ENCODE measurements at regions not wholly inside any gene's neighbourhood (a gene's known extent, or its start where the extent isn't known, plus 50 kb on each side); places are given as distances from the start of the nearest gene placed in this dataset.

DNA sequence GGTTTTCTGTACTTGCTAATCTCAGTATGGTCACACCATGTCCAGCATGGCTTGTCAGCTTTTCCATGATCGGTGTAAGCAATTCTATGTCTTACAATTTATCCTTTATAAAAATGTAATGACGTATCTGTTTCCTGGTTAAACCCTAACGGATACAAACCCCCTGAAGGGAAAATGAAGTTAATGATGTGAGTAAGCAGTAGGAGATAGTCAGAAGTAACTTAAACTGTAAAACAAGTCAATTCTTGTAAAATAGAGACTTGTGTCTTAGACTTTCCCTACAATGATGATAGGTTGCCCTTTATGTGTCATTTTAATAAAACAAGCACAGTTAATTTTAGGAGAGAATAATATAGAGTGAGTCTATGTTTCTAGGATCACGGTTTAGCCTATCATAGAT lies 1365.9 kb upstream of the SLC39A10 start:
- no peak for TF ChIP-seq CBX2 (IDR thresholded peaks at IDR 0.05; ENCODE audit: low read depth, low read length)
- TF ChIP-seq CBX2 (CRISPR knock-in tag; IDR thresholded peaks at IDR 0.05; ENCODE audit: low read depth), result no peak
- TF ChIP-seq, protein P1, sequence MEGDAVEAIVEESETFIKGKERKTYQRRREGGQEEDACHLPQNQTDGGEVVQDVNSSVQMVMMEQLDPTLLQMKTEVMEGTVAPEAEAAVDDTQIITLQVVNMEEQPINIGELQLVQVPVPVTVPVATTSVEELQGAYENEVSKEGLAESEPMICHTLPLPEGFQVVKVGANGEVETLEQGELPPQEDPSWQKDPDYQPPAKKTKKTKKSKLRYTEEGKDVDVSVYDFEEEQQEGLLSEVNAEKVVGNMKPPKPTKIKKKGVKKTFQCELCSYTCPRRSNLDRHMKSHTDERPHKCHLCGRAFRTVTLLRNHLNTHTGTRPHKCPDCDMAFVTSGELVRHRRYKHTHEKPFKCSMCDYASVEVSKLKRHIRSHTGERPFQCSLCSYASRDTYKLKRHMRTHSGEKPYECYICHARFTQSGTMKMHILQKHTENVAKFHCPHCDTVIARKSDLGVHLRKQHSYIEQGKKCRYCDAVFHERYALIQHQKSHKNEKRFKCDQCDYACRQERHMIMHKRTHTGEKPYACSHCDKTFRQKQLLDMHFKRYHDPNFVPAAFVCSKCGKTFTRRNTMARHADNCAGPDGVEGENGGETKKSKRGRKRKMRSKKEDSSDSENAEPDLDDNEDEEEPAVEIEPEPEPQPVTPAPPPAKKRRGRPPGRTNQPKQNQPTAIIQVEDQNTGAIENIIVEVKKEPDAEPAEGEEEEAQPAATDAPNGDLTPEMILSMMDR (CRISPR knock-in tag; IDR thresholded peaks at IDR 0.05), result no peak
- no peak for TF ChIP-seq SUZ12 (IDR thresholded peaks at IDR 0.05; ENCODE audit: low read depth, low read length)
- TF ChIP-seq NFE2L1 (CRISPR knock-in tag; IDR thresholded peaks at IDR 0.05; ENCODE audit: borderline replicate concordance), result no peak
- TF ChIP-seq SP140L (CRISPR knock-in tag; IDR thresholded peaks at IDR 0.05; ENCODE audit: borderline replicate concordance), result no peak
- TF ChIP-seq, protein P2, sequence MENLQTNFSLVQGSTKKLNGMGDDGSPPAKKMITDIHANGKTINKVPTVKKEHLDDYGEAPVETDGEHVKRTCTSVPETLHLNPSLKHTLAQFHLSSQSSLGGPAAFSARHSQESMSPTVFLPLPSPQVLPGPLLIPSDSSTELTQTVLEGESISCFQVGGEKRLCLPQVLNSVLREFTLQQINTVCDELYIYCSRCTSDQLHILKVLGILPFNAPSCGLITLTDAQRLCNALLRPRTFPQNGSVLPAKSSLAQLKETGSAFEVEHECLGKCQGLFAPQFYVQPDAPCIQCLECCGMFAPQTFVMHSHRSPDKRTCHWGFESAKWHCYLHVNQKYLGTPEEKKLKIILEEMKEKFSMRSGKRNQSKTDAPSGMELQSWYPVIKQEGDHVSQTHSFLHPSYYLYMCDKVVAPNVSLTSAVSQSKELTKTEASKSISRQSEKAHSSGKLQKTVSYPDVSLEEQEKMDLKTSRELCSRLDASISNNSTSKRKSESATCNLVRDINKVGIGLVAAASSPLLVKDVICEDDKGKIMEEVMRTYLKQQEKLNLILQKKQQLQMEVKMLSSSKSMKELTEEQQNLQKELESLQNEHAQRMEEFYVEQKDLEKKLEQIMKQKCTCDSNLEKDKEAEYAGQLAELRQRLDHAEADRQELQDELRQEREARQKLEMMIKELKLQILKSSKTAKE (CRISPR knock-in tag; IDR thresholded peaks at IDR 0.05; ENCODE audit: borderline replicate concordance), result no peak
- TF ChIP-seq ZNF569 (CRISPR knock-in tag; IDR thresholded peaks at IDR 0.05; ENCODE audit: borderline replicate concordance), result no peak
- TF ChIP-seq, protein P3, sequence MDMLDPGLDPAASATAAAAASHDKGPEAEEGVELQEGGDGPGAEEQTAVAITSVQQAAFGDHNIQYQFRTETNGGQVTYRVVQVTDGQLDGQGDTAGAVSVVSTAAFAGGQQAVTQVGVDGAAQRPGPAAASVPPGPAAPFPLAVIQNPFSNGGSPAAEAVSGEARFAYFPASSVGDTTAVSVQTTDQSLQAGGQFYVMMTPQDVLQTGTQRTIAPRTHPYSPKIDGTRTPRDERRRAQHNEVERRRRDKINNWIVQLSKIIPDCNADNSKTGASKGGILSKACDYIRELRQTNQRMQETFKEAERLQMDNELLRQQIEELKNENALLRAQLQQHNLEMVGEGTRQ (IDR thresholded peaks at IDR 0.05; ENCODE audit: low read depth, low read length), result no peak
- TF ChIP-seq, protein P3 (CRISPR knock-in tag; IDR thresholded peaks at IDR 0.05; ENCODE audit: borderline replicate concordance), result no peak
- no peak for TF ChIP-seq MYC (CRISPR knock-in tag; IDR thresholded peaks at IDR 0.05; ENCODE audit: borderline replicate concordance)
- TF ChIP-seq MZF1 (CRISPR knock-in tag; IDR thresholded peaks at IDR 0.05; ENCODE audit: borderline replicate concordance), result no peak
- no peak for TF ChIP-seq ZNF549 (CRISPR knock-in tag; IDR thresholded peaks at IDR 0.05)
